Gastroesophageal sphincter (tissue), 3 donors: ENCODE measurements at regions not wholly inside any gene's neighbourhood (a gene's known extent, or its start where the extent isn't known, plus 50 kb on each side); places are given as distances from the start of the nearest gene placed in this dataset.

ENCODE experiments used
- CTCF ChIP-seq, 4 experiments: fragments of 200-600 bp in 2 of 4; fragments of 450-650 bp in 2 of 4; sonication (generic) in 1 of 4; IDR thresholded peaks; one replicate each; pipeline ENCODE4 v1.5.1; 2017 to 2019; ENCODE audit warnings: antibody characterized with exemption in 4 of 4, mild to moderate bottlenecking in 2 of 4, moderate library complexity in 2 of 4
- EP300 ChIP-seq: sonication (generic); formaldehyde crosslinking; IDR thresholded peaks from one replicate; pipeline ENCODE4 v1.6.1; 2017; ENCODE audit warnings: antibody characterized with exemption, mild to moderate bottlenecking
- POLR2A ChIP-seq, 2 donors: fragments of 450-650 bp; IDR thresholded peaks; one replicate each; pipeline ENCODE4 v1.6.1; 2017; ENCODE audit warnings: antibody characterized with exemption in 2 of 2, mild to moderate bottlenecking in 2 of 2, moderate library complexity in 1 of 2
- POLR2AphosphoS5 ChIP-seq: sonication (generic); formaldehyde crosslinking; IDR thresholded peaks from one replicate; pipeline ENCODE4 v1.6.1; 2017; ENCODE audit warnings: antibody characterized with exemption

GRCh38 chr2:176895158-176895557, 317.4 kb upstream of the HNRNPA3 start:
- no peak for TF ChIP-seq CTCF (IDR thresholded peaks at IDR 0.05)
- no peak for TF ChIP-seq POLR2A (IDR thresholded peaks at IDR 0.05)
- no peak for TF ChIP-seq EP300
- no peak for TF ChIP-seq POLR2AphosphoS5
